ENCODE measurements at regions not wholly inside any gene's neighbourhood (a gene's known extent, or its start where the extent isn't known, plus 50 kb on each side); places are given as distances from the start of the nearest gene placed in this dataset.

DNA sequence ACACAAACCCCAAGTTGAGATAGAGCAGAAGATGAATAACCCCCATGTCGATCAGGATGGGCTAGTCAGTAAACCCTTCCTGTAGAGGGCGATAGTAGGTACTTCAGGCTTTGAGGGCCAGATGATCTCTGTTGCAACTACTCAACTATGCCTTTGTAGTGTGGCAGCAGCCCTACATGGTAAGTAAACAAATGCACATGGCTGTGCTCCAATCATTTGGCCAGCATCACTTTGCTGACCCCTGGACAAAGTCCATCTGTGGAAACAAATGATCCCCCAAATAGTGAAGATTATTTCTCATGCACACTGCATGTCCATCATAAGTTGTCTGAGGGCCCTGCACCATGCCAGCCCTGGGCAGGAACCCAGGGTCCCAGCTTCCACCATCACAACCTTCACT, 402.2 kb upstream of the PROK2 start:
- H4K20me1 ChIP-seq (ENCODE audit: insufficient read depth, low read length): no peaks in the 10 kb centered on the region
- Mint-ChIP-seq H3K4me3 (ENCODE audit: unreplicated experiment) (no peak overlapping the region), H3K9me3 (ENCODE audit: unreplicated experiment) (peaks cover 5% of the 10 kb centered on the region), H3K27ac (ENCODE audit: unreplicated experiment) (no peak overlapping the region), H3K4me1 (ENCODE audit: low read depth, unreplicated experiment) (peaks cover 12% of the 10 kb centered on the region), H3K27me3 (ENCODE audit: low read depth, unreplicated experiment) (peaks cover 15% of the 10 kb centered on the region), H3K36me3 (ENCODE audit: low read depth, unreplicated experiment) (no peaks in the 10 kb centered on the region)
- no peaks in the 10 kb centered on the region for H3K79me2 ChIP-seq (ENCODE audit: insufficient read depth, low read length)
- TF ChIP-seq, protein P1, sequence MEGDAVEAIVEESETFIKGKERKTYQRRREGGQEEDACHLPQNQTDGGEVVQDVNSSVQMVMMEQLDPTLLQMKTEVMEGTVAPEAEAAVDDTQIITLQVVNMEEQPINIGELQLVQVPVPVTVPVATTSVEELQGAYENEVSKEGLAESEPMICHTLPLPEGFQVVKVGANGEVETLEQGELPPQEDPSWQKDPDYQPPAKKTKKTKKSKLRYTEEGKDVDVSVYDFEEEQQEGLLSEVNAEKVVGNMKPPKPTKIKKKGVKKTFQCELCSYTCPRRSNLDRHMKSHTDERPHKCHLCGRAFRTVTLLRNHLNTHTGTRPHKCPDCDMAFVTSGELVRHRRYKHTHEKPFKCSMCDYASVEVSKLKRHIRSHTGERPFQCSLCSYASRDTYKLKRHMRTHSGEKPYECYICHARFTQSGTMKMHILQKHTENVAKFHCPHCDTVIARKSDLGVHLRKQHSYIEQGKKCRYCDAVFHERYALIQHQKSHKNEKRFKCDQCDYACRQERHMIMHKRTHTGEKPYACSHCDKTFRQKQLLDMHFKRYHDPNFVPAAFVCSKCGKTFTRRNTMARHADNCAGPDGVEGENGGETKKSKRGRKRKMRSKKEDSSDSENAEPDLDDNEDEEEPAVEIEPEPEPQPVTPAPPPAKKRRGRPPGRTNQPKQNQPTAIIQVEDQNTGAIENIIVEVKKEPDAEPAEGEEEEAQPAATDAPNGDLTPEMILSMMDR (IDR thresholded peaks at IDR 0.05; ENCODE audit: insufficient read depth, low read depth, low read length): no peak
- TF ChIP-seq EZH2 (IDR thresholded peaks at IDR 0.05; ENCODE audit: insufficient read depth, low read length): no peak
- no peak overlapping the region for H3K27ac ChIP-seq (ENCODE audit: low read depth, low read length)
- H3K27me3 ChIP-seq (ENCODE audit: insufficient read depth, low read length): peaks cover 5% of the 10 kb centered on the region
- no peak overlapping the region for H3K4me3 ChIP-seq (ENCODE audit: insufficient read depth, low read depth, low read length)
- H3K9ac ChIP-seq (ENCODE audit: low read length): no peak overlapping the region
- DNase-seq (ENCODE audit: low read depth) (no peak), FAIRE-seq (no peak)
- H3K4me1 ChIP-seq (ENCODE audit: insufficient read depth, low read length): peaks cover 18% of the 10 kb centered on the region
- H3K9me3 ChIP-seq (ENCODE audit: insufficient read depth, low read depth, low read length): no peaks in the 10 kb centered on the region
- no peak overlapping the region for H2AFZ ChIP-seq (ENCODE audit: low read depth, low read length)
- H3K4me2 ChIP-seq (ENCODE audit: low read length): no peak overlapping the region
- H3K36me3 ChIP-seq (ENCODE audit: insufficient read depth, low read length): no peaks in the 10 kb centered on the region

DNA sequence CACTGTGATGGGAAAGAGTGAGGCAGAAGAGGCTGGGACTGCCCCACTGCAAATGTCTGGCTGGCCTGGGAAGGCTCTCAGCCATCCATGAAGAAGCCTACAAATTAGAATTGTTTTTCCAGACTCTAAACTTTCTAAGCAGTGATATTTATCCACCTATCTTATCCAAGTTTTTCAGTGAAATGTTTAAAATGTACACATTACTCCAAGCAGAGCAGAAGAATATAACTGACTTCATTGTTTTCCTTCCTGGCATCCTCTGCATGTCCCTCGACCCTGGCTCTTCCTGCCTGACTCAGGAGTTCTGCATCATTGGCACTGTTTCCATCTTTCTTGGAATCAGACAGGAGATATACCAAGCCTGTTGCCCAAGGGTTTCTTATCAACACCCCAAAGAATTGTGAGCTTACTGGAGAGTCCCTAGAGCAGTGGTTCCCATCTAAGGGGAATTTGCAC, 401.5 kb upstream of the PROK2 start:
- H3K9ac ChIP-seq (ENCODE audit: low read length): peak overlapping the region; percentile 49

More for the DNA sequence above, 401.5 kb upstream of the PROK2 start:
- no peaks in the 10 kb centered on the region for H3K79me2 ChIP-seq (ENCODE audit: insufficient read depth, low read length)
- no peak for TF ChIP-seq EZH2 (IDR thresholded peaks at IDR 0.05; ENCODE audit: insufficient read depth, low read length)
- TF ChIP-seq, protein P1 (IDR thresholded peaks at IDR 0.05; ENCODE audit: insufficient read depth, low read depth, low read length): no peak
- H4K20me1 ChIP-seq (ENCODE audit: insufficient read depth, low read length): no peaks in the 10 kb centered on the region
- peak overlapping the region; percentile 2 for H3K4me3 ChIP-seq (ENCODE audit: insufficient read depth, low read depth, low read length)
- no peaks in the 10 kb centered on the region for H3K36me3 ChIP-seq (ENCODE audit: insufficient read depth, low read length)
- peaks cover 12% of the 10 kb centered on the region for H3K4me1 Mint-ChIP-seq (ENCODE audit: low read depth, unreplicated experiment)
- peaks cover 5% of the 10 kb centered on the region for H3K9me3 Mint-ChIP-seq (ENCODE audit: unreplicated experiment)
- peak; percentile 41 for FAIRE-seq
- H2AFZ ChIP-seq (ENCODE audit: low read depth, low read length): peak overlapping the region; percentile 8
- no peak overlapping the region for H3K4me3 Mint-ChIP-seq (ENCODE audit: unreplicated experiment)
- H3K4me1 ChIP-seq (ENCODE audit: insufficient read depth, low read length): peaks cover 18% of the 10 kb centered on the region
- peak overlapping the region; percentile 64 for H3K4me2 ChIP-seq (ENCODE audit: low read length)
- peak; percentile 67 for DNase-seq (ENCODE audit: low read depth)
- peaks cover 9% of the 10 kb centered on the region for H3K27me3 ChIP-seq (ENCODE audit: insufficient read depth, low read length)
- H3K27ac Mint-ChIP-seq (ENCODE audit: unreplicated experiment): peak overlapping the region; percentile 62
- H3K27ac ChIP-seq (ENCODE audit: low read depth, low read length): peak overlapping the region; percentile 71
- peaks cover 15% of the 10 kb centered on the region for H3K27me3 Mint-ChIP-seq (ENCODE audit: low read depth, unreplicated experiment)
- no peaks in the 10 kb centered on the region for H3K36me3 Mint-ChIP-seq (ENCODE audit: low read depth, unreplicated experiment)
- no peaks in the 10 kb centered on the region for H3K9me3 ChIP-seq (ENCODE audit: insufficient read depth, low read depth, low read length)

Data from astrocyte (in vitro differentiated cells and primary cell).